ENCODE measurements at regions not wholly inside any gene's neighbourhood (a gene's known extent, or its start where the extent isn't known, plus 50 kb on each side); places are given as distances from the start of the nearest gene placed in this dataset.
"Not testable (repeated sequence)": the region's sequence is repeated elsewhere in the genome, so short reads cannot be mapped to it uniquely, and the experiment has no call there.

- in situ Hi-C loops (cut with HindIII; ENCODE audit: low pct_ligation_motif_present, low pct_unique_long_range_greater_than_20kb, low sequenced_read_pairs), result no loop called here
- no peak for DNase-seq
These were observed 294.7 kb upstream of the TNC start for GRCh38 chr9:115412656-115413055.

- no peak for DNase-seq
- in situ Hi-C loops (cut with HindIII; ENCODE audit: low pct_ligation_motif_present, low pct_unique_long_range_greater_than_20kb, low sequenced_read_pairs), result no loop called here
These were observed 295.3 kb upstream of the TNC start for GRCh38 chr9:115413304-115413703.

- DNase-seq, result no peak
- in situ Hi-C loops (cut with HindIII; ENCODE audit: low pct_ligation_motif_present, low pct_unique_long_range_greater_than_20kb, low sequenced_read_pairs), result no loop called here
These were observed 295.9 kb upstream of the TNC start for GRCh38 chr9:115413766-115414382.

- no peak for DNase-seq
- in situ Hi-C loops (cut with HindIII; ENCODE audit: low pct_ligation_motif_present, low pct_unique_long_range_greater_than_20kb, low sequenced_read_pairs), result no loop called here
These were observed 296.6 kb upstream of the TNC start for GRCh38 chr9:115414561-115414960.

GRCh38 chr9:115415450-115415849, 297.5 kb upstream of the TNC start:
- in situ Hi-C loops (cut with HindIII; ENCODE audit: low pct_ligation_motif_present, low pct_unique_long_range_greater_than_20kb, low sequenced_read_pairs), result no loop called here
- DNase-seq, result no peak

DNA sequence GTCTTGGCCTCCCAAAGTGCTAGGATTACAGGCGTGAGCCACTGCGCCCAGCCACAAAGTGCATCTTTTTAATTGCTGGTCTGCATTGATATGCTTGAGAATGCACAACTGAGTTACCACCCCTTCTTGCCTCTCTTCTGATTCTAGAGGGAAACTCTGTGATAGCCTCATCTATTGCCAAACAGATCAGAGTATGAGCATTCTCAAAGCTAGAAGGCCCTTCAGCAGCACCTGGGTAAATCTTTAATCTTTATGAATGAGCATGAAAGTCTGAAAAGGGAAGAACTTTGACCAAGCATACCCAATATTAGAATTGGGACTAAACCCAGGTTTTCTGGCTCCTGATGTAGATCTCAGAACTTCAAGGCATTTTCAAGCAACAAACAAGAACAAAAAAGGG, 298.3 kb upstream of the TNC start:
- in situ Hi-C loops (cut with HindIII; ENCODE audit: low pct_ligation_motif_present, low pct_unique_long_range_greater_than_20kb, low sequenced_read_pairs), result no loop called here
- no peak for DNase-seq

GRCh38 chr9:115418181-115418580, 300.2 kb upstream of the TNC start:
- in situ Hi-C loops (cut with HindIII; ENCODE audit: low pct_ligation_motif_present, low pct_unique_long_range_greater_than_20kb, low sequenced_read_pairs); DNase-seq: not testable (repeated sequence)

GRCh38 chr9:115422932-115423440, 305.0 kb upstream of the TNC start:
- in situ Hi-C loops (cut with HindIII; ENCODE audit: low pct_ligation_motif_present, low pct_unique_long_range_greater_than_20kb, low sequenced_read_pairs), result no loop called here
- no peak for DNase-seq

GRCh38 chr9:115423646-115424045, 305.7 kb upstream of the TNC start:
- in situ Hi-C loops (cut with HindIII; ENCODE audit: low pct_ligation_motif_present, low pct_unique_long_range_greater_than_20kb, low sequenced_read_pairs), result no loop called here
- no peak for DNase-seq

- DNase-seq, result no peak
- in situ Hi-C loops (cut with HindIII; ENCODE audit: low pct_ligation_motif_present, low pct_unique_long_range_greater_than_20kb, low sequenced_read_pairs), result no loop called here
These were observed 307.6 kb upstream of the TNC start for GRCh38 chr9:115425601-115426000.

DNA sequence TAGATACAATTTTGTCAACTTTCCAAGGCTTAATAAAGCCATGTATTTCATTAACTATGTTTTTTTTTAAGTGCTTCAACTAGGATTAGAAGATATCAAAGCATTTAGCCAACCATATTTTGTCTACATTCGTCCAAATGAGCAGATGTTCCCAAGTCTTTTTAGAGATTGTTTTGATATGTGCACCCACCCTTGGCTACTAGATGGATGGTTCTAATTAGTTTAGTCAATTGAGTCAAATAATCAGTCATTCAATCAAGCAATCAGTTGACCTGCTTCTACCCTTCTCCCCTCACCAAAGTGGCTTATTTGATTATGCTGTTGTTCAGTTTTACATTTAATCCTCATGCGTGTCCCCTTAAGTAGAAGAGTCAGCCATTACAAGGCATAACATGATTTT, 319.5 kb upstream of the TNC start:
- in situ Hi-C loops (cut with HindIII; ENCODE audit: low pct_ligation_motif_present, low pct_unique_long_range_greater_than_20kb, low sequenced_read_pairs), result no loop called here
- no peak for DNase-seq

DNA sequence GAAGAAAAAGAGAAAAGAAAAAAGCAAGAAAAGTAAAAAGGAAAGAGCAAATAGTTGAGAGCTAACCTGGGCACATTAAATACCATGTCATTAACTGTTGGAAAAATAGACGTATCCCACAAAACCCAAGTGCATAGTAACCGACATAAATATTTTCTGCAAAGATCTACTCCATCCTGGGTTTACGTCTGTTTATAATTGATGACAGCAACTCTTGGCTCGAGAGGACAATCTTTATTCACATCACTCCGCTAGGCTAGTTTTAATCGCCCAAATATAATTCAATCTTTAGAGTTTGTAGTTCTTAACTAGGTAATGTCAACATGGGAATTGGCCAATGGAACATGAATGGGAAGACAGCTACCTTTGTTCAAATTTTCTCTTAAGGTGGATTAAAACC, 321.7 kb upstream of the TNC start:
- DNase-seq, result no peak
- in situ Hi-C loops (cut with HindIII; ENCODE audit: low pct_ligation_motif_present, low pct_unique_long_range_greater_than_20kb, low sequenced_read_pairs), result no loop called here

GRCh38 chr9:115442054-115442453, 324.1 kb upstream of the TNC start:
- in situ Hi-C loops (cut with HindIII; ENCODE audit: low pct_ligation_motif_present, low pct_unique_long_range_greater_than_20kb, low sequenced_read_pairs), result no loop called here
- DNase-seq, result no peak

DNA sequence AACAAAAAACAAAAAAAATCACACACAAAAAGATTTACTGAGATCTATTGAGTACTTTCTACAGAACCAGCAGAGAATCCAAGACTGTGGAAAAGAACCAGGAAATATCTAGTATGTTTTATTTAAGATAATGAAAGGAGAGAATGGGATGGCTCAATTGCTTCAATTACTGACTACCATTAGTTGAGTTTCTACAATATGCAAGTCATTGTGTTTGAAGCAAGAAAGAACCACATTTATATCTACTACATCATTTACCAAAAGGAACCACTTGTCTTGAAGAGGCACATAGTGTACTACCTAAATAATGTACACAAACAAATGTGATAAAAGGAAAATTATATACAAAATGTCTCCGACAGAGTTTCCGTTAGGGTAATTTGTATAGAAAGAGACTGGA, 325.9 kb upstream of the TNC start:
- DNase-seq, result no peak
- in situ Hi-C loops (cut with HindIII; ENCODE audit: low pct_ligation_motif_present, low pct_unique_long_range_greater_than_20kb, low sequenced_read_pairs), result no loop called here

GRCh38 chr9:115444959-115445358, 327.0 kb upstream of the TNC start:
- in situ Hi-C loops (cut with HindIII; ENCODE audit: low pct_ligation_motif_present, low pct_unique_long_range_greater_than_20kb, low sequenced_read_pairs), result no loop called here
- no peak for DNase-seq

- DNase-seq, result no peak
- in situ Hi-C loops (cut with HindIII; ENCODE audit: low pct_ligation_motif_present, low pct_unique_long_range_greater_than_20kb, low sequenced_read_pairs), result no loop called here
These were observed 327.7 kb upstream of the TNC start for GRCh38 chr9:115445655-115446054.

DNA sequence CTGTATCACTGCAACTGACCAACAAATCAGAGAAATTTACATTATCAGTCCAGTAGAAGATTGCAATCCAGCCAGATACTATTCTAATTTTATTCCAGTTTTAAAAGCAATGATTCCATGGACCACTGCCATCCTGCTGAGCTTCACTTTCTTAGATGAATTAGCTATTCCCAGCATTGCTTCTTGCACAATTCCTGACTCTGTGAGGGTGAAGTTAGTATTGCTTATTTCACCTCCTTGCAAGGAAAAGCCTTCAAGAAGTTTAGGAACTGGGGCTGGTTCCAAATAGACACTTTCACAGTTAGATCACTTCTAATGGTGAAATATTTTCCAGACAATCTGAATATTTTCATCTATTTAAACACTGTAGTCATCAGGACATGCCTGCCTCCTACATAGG, 338.6 kb upstream of the TNC start:
- no peak for DNase-seq
- in situ Hi-C loops (cut with HindIII; ENCODE audit: low pct_ligation_motif_present, low pct_unique_long_range_greater_than_20kb, low sequenced_read_pairs), result no loop called here

GRCh38 chr9:115461280-115461679, 343.3 kb upstream of the TNC start:
- no peak for DNase-seq
- in situ Hi-C loops (cut with HindIII; ENCODE audit: low pct_ligation_motif_present, low pct_unique_long_range_greater_than_20kb, low sequenced_read_pairs), result no loop called here

DNA sequence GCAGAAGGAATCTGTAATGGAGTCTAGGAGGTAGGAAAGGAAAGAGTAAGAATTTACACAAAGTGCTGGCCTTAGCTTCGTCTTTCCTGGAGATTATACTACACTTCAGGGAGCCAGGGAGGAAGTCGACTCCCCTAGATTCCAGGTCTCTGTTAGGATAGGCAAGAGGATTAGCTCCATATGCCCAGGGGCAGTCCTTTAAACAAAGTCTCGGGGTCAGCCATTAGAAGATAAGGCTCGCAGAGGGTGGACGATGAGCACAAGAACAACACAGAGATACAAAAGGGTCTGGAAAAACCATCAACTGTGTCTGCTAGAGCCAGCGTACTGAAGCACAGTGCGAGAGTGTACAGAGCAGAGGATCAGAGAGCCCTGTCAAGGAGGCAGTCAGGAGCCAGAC, 344.7 kb upstream of the TNC start:
- no peak for DNase-seq
- in situ Hi-C loops (cut with HindIII; ENCODE audit: low pct_ligation_motif_present, low pct_unique_long_range_greater_than_20kb, low sequenced_read_pairs), result no loop called here

DNA sequence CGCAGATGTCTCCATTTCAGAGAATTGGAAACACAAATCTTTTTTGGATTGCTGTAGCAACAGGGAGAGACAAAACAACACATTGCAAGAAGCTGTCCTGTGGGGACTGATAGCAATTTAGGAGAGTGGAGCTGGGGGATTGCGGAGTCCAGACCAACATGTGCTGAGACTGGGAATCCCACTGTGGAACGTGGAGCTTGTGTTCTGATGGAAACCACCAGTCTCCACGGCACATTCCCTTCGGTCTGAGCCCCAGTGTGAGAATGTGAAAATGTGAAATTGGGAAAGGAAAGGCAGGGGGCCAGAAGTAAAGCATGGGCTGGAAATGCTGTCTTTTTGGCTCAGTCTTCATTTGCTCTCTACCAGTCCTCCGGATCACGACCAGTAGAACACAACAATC, 348.8 kb upstream of the TNC start:
- no peak for DNase-seq
- in situ Hi-C loops (cut with HindIII; ENCODE audit: low pct_ligation_motif_present, low pct_unique_long_range_greater_than_20kb, low sequenced_read_pairs), result no loop called here

GRCh38 chr9:115469841-115470240, 351.9 kb upstream of the TNC start:
- DNase-seq, result no peak
- in situ Hi-C loops (cut with HindIII; ENCODE audit: low pct_ligation_motif_present, low pct_unique_long_range_greater_than_20kb, low sequenced_read_pairs), result no loop called here
